AG08395 (cell line): ENCODE measurements at regions not wholly inside any gene's neighbourhood (a gene's known extent, or its start where the extent isn't known, plus 50 kb on each side); places are given as distances from the start of the nearest gene placed in this dataset.

Experiments used
- DNase-seq: peaks from one replicate; pipeline ENCODE4 v3.0.0; 2012; ENCODE audit warnings: mixed read lengths, low spot score

DNA sequence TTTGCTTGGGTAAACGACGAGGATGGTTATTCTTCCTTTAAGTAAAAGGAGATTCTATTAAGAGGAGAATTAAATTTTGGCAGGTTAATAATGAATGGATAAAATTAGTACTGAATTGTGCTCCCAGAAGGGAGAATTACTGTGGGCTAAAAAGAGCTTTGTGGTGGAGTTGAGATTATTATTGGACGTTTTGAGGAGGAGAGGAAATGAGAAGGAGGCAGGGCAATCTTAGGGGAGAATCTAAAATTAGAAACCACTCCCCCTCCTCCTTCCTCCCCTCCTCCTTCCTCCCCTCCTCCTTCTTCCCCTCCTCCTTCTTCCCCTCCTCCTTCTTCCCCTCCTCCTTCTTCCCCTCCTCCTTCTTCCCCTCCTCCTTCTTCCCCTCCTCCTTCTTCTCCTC, 331.8 kb downstream of the PRL start:
- no peak for DNase-seq

DNA sequence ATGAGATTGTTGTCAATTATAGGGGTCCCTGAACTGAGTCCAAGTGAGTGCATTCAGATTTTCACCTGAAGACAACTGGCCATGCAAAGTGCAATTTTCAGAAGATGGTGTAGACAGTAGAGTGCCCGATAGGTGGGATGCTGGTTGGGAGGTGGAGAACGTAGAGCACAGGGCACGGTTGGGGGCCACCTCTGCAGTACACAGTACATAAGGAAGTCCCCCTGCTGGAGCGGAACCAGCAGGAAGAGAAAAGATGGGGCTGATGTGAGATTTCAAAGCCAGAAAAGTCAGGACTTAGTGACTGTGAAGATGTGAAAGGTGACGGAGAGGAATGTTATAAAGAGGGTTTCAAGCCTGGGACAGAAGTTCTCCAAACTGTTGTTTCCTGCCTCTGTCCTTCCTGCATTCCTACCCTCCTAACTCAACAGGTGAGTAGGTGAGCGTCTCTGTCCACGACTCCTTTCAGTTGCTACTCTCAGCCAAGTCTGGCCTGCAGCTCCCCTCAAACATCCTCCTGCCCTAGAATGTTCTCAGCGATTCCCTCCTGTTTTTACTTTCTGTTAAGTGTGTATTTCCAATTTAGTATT, 330.8 kb downstream of the PRL start:
- no peak for DNase-seq

DNA sequence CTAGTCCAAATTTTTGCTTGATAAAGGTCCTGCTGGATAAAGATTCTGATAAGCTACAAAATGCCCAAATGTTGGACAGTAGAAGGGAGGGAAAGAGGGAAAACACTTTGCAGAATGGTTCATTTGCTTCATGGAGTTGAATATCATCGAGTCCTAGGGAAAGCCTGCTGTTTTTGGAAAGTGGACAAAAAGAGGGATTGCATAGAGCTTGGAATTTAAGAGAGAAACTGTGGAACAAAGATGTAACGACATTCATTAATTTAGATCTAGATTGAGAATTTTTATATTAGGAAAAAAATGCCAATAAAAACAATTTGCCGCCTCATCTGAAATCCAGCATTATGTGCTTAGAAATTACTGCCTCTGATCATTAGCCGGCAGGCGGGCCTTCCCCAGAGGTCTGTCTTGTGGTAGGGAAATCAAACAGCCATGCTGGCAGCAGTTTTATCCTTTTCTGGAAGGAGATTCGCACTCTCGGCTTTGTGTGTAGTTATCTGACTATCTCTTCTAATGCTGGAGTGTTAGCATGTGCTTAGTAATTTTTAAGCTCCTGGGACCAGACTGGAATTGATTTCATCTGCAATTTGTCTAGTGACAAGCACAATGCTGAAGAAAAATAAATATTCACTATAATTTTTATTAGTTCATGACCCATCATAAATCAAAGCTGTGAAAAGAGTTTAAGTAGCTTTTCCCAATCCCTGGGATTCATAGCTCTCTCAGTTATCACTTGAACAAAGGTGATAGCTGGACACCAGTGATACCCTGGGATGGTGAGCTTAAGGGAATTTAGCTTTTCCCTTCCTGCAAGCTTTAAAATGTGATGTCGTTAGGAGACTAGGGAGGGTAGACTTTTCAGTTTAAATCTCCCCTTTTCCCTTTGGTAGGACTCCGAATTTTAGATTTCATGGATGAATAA, 329.5 kb downstream of the PRL start:
- DNase-seq = no peak

DNA sequence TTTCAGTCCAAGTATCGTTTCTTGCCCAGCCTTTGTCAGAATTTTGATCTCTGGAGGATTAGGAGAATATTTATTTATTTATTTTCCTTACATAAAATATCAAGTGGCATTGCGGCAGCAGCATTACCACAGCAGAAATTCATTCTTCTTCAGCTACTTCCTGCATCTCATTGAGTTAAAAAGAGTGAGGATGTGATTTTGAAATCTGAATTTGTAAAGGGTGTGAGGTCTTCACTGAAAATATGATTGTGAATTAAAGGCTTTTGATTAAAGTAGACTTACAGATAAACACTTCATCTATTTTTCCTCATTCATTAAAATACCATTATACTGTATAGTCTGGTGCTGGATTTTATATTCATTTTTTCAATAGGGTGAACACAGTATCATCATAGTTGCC, 328.4 kb downstream of the PRL start:
- DNase-seq = no peak

DNA sequence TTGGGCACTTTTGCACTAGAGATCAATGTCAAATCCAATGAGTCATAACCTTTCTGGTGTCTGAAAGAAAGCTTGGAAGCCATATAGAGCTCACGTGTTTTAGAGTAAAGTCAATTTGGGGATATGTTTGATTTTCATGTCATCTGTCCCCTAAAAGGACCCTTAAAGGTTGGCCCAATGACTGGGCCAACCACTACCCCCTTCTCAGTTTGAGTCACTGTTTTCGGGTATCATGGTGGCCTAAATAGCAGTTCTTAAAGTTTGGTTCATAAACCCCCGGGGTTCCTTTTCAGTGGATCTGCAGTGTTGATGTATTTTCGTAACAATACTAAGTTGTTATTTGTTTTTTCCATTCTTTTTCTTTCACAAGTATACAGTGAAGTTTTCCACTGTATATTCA, 327.6 kb downstream of the PRL start:
- DNase-seq = no peak

DNA sequence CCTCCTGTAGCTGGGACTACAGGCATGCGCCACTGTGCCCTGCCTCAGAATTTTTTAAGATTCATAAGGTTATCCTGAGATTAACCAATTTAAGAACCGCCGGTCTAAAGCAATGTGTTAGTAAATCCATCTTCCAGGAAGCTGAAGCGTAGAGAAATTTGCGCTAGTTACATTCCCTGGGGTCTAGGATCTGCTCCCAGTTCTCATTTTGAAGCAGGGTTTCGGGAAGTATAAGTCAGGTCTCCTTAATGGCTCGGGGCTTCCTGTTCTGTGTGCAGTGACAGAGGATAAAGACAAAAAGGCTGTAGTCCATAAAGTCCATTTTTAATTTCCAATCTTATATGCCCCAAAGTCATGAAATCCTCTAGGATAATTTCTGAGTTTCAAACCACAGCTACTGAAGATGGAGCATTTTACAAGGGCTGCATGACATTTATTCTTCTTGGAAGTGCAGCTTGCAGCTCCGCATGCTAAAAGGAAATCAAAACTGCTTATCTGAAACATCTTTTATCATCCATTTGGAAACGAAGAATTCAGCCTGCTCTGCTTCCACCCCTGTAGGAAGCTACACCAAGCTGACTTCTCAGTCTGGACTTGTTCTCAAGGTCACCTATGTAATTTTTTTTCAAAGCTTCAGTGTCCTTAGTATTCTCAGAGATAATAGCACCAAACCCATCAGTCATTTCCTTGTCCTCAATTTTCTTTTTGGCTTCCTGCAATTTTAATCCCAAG, 326.1 kb downstream of the PRL start:
- no peak for DNase-seq

DNA sequence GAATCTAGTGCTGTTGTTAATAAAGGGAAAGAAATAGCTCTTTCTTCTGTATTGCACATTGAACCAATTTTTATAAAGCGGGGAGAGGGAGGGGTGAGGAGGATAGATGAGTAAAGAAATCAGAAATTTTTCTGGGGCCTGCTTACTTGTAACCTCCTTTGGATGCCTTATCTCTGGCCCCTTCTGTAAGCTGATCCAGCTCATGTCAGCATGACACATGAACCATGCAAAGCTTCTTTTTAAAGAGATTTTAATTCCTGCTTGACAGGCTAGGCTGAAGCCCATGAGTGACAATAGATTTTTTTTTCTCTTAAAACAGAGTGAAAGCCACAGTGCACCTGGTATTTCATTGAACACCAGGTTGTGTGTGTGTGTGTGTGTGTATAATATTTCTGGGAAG, 325.3 kb downstream of the PRL start:
- DNase-seq = no peak

DNA sequence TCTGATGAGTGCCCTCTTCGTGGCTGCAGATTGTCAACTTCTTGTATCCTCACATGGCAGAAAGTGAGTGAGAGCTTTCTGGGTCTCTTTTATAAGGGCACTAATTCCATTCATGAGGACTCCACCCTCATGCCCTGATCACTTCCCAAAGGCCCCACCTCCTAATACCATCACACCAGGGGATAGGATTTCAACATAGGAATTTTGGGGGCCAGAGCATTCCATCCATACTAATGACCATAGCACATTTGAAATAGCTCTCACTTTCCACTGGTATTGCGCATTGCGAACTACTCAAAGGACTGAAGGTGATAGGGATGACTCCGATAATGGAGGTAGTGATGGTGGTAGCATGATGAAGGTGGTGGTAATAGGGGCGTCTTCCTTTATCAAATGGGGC, 324.3 kb downstream of the PRL start:
- DNase-seq = no peak

DNA sequence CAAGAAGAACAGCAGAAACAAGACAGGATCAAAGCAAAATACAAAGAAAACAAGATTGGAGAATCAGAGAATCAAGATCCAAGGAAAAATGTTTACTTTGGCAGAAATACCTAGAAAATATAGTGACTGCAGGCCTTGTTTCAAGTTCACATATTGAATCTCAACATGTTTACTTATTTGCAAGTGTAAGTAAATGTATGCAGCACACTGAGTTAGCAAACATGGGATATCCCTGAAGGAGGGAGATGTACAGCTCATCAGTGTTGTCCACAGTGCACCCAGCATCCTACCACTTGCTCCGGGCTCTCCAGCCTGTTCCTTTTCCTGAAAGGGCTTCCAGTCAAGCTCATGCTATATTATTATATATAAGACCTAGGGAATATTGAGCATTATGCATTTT, 319.5 kb downstream of the PRL start:
- no peak for DNase-seq

DNA sequence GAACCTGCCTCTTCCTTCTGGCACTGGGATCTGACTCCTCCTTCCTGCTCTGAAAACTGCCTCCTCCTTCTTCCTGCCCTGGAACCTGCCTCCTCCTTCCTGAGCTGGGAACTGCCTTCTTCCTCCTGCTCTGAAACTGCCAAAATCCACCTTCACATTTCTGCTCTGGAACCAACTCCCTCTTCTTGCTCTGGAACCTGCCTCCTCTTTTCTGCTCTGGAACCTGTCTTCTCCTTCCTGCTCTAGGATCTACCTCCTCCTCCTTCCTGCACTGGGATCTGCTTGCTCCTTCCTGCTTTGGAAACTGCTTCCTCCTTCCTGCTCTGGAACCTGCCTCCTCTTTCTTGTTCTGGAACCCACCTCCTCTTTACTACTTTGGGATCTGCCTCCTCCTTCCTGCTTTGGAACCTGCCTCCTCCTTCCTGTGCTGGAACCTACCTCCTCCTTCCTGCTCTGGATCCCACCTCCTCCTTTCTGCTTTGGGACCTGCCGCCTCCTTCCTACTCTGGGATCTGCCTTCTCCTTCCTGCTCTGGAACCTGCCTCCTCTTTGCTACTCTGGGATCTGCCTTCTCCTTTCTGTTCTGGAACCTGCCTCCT, 315.5 kb downstream of the PRL start:
- DNase-seq = no peak

DNA sequence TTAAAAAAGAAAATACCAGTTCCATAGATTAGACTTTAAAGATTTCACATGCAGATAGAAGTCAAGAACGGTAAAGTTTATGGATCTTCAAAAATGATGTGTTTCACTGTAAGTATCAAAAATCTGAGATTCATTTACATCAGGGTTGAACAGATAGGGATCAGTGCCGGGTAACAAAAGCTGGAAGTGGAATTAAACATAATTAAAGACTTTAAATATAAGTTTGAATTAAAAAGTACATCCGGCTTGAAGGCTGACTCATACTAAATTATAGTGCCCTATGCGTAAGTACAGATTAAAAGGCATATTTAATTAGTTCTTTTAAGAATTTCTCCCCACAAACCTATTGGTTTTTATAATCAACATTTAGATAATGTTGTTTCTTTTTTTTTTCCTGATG, 312.7 kb downstream of the PRL start:
- no peak for DNase-seq

DNA sequence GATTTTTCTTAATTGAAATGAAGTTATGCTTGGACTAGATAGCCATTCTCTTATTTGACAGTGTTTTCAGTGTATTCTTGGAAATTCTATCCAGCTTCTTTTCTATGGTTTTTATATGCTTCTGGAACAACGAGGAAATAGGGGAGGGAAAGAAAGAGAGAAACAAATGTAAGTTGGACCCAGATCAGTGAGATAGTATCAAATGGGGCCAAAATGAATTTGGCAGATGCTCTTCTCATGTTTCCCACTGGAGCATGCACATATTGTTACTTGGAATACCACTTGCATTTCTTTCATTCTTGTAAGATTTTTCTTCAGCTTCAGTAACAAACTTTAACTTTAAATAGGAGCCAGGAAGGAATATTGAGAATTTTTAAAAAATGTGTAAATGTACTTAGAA, 312.3 kb downstream of the PRL start:
- DNase-seq = no peak

DNA sequence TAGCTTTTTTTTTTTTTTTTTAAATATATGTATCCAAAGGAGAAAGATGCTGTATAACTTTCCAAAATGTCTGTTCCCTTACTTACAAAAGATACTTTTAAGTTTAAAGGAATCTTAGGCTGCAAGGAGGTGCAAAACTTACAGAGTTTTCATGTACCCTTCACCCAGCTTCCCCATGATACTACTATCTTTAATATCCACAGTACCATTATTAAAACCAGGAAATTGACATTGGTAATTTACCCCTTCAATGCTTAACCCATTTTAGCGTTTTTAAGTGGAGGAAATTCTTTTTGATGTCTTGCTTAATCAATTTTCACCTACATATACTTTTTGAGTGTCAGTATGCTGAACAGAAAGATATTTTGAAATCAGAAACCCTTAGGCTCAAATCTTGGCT, 310.9 kb downstream of the PRL start:
- DNase-seq = no peak

DNA sequence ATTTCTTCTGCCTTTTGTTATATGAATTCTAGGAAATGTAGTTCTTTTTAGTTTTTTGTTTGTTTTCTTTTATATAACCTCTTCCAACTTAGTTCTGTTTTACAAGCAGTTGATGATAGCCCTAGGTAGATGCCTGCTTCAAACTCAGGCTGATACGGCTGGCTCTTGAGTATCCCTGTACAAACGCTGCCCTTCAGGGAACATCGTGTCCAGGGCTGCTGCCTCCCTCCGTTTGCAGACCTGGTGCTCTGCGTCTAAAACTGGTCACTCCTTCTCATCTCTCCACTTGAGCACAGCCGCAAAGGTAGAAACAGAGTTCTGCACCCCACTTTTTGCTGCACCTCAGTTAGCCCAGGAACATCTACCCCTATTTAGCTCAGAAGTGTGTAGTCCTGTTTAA, 310.1 kb downstream of the PRL start:
- no peak for DNase-seq

DNA sequence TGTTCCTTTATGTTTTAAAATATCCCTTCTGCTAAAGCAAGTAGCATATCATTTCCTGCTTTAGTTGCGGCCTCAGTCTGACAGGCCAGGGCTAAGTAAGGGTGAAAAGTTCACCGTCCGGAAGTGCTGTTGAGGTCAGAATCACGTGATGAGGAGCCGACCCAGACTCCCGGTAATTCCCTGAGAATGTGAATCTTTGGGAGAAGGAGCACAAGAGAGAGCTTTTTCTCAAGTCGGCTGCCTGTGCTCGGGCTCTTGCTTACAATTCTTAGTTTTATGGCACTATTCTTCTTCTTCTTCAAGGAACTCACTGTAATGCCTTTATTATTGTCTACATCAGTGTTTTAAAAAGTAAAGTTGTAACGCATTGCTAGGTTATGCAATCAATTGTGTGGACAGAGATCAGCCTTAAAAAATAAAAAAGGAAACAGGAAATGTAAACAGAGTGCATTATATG, 309.3 kb downstream of the PRL start:
- DNase-seq = peak; percentile 74

DNA sequence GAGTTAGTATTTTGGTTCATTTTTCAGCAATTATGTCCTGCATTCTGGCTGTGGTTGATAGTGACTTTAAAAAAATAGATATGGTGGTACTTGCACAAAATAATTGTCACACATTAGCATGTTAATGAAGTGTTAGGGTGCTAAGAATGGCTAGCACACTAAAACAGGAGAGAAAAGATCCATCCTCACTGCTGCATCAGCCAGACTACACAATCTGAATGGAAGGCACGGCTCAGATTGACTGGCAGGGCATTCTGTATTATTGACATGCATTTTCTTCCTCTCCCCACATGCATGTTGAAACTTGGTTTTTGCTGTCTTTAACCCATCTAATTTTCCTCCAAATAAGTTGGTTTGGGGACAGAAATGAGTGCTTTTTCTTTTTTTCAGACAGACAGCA, 306.3 kb downstream of the PRL start:
- DNase-seq = no peak

DNA sequence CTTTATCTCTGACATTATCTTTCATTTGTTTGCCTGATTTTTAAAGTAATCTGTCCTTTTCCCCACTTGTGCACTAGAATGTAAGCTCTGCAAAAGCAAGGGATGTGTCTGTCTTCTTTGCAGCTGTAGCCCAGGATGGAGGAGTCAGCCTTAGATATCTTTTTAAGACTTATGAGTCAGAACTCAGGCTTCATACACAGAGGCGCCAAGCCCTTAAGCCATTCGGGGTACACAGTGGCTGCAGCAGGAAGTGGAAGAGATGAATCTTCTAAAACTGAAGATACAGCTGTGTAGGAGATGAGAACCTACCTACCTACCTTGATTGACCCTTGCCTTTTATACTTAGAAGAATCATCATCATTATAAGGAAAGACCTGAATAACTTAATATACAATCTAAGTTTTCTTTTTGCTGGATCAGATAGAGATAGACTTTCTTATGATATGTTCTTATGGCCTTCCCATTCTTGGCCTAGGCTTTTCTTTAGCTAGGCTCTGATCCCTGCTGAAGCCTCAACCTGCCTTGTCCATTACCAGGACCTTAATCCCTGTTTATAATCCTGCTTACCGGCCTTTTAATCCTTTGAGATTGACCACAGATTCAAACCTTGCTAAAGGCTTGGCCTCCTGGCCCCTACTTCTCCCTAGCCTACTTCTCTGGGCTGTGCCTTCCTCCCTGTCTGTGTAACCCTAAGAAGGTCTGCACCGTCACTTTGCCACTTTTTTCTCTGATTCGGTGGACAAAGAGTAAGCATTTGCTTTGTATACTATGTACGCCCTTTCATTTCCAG, 304.5 kb downstream of the PRL start:
- peak; percentile 77 for DNase-seq

DNA sequence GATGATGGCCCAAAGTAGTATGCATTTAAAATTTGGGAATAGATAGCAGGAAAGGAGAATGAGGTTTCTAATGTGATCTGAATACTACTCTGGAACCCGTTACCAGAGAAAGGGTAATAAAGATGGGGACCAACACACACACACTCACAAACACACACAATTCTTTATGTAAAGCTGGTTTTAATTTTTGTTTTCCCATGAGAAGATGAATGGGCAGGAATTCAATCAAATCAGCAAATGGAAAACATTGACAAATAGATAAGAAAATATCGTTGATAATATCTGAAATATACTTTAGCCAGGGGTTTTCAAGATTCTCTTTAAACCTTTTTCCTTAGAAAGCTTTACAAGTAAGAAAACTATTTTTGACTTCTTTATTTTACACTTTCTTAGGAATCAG, 303.0 kb downstream of the PRL start:
- DNase-seq = no peak

DNA sequence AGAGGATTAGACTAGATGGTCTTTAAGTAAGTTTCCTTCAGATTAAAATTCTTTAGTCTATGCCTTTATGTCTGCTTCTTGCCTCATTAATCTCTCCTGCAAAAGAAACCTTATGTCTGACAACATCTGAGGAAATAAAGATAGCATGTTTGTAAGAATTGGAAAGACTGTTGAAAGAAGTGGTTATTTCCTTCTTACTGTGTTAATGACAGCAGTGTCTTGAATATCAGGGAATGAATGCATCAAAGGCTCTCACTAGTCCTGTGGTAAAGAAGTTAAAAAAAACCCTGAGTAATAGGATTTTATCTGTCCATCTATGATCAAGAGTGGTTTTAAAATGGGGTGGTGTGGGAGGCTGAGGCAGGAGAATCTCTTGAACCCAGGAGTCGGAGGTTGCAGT, 302.0 kb downstream of the PRL start:
- no peak for DNase-seq

DNA sequence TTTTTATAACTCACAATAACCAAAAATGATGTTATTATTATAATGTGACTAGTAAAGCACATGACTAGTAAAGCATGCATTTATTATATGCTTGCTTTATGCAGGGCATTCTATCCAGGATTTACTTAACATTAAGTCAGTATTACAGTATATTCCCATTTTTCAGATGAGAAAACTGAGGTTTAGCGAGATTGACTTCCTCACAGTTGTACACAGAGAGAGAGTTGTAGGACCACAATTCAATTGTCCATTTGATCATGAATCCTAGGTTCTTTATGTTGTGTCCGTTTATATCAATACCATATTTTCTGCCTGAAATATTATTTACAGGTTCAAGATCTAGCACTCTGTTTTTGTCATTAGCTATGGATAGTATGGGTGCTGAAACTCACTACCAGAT, 301.5 kb downstream of the PRL start:
- no peak for DNase-seq

DNA sequence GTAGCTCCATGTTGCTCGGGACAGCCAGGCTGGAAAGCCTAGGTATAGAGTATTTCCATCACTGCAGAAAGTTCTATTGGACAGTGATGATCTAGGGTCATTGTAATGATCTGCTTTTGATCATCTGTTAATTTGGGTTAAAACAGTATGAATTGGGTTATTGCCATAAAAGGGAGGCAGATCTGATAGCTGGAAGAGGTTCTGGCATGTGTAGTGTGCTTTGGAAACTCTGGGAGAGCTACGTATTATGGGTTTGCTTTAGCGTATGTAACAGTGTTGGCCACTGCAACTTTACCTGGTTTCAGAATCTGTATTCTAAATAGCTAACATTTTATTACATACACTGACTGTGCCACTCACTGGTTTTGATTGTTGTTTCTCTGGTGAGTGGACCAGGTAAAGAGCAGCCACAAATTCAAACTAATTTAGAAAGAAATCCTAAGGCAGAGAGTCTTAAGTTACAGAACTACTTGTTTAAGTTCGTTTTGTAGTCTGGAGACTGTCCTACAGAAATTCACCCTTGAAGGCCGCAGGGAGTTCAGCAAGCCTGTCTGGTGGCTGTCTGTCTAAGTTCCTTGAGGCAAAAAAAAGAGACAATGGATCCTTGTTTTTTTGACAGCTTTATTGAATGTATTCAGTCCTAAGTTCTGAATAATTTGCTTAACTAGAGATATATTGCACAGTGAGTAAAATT, 300.3 kb downstream of the PRL start:
- DNase-seq = no peak
